ENCODE measurements at regions not wholly inside any gene's neighbourhood (a gene's known extent, or its start where the extent isn't known, plus 50 kb on each side); places are given as distances from the start of the nearest gene placed in this dataset.

- ATAC-seq (no peak), DNase-seq (no peak)
- intact Hi-C loops (cut with micrococcal nuclease): no loop called here
These were observed 438.5 kb upstream of the TRIB2 start for GRCh38 chr2:12278217-12278750.

GRCh38 chr2:12282780-12283695 is 433.7 kb upstream of the TRIB2 start:
- intact Hi-C loops (cut with micrococcal nuclease): no loop called here

DNA sequence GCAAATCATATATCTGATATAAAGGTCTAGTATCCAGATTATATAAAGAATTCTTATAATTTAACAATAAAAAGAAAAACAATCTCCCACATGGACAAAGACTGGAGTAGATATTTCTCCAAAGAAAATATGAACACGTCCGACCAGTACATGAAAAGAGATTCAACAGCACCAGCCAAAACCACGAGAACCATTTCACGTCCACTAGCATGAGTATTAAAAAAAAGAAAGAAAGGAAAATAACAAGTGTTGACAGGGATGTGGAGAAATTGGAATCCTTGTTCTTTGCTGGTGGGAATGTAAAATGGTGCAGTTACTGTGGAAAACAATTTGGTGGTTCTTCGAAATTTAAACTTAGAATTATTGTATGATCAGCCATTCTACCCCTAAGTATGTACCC is 432.7 kb upstream of the TRIB2 start:
- DNase-seq: no peak
- intact Hi-C loops (cut with micrococcal nuclease): no loop called here
- ATAC-seq: no peak

More at GRCh38 chr2:12282780-12283695, 433.7 kb upstream of the TRIB2 start:
- DNase-seq (no peak), ATAC-seq (no peak)

DNA sequence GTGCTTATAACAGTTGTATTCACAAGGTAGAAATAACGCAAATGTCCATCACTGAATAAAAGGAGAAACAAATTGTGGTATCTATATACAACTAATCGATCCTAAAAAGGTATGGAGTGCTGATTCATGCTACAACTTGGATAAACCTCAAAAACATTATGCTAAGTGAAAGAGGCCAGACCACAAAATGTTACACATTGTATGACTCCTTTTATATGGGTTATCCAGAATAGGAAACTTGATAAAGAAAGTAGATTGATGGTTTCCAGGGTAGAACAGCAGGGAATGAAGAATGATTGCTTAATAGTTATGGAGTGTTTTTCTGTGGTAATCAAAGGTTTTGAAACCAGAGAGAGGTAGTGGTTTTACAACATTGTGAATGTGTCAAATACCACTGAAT is 432.2 kb upstream of the TRIB2 start:
- intact Hi-C loops (cut with micrococcal nuclease): no loop called here
- ATAC-seq: no peak
- DNase-seq: no peak

- DNase-seq (no peak), ATAC-seq (no peak)
- intact Hi-C loops (cut with micrococcal nuclease): no loop called here
These were observed 430.4 kb upstream of the TRIB2 start for GRCh38 chr2:12286347-12286746.

GRCh38 chr2:12287220-12287751 is 429.4 kb upstream of the TRIB2 start:
- peak; percentile 38 for DNase-seq
- ATAC-seq: peak; percentile 85
- intact Hi-C loops (cut with micrococcal nuclease): no loop called here

DNA sequence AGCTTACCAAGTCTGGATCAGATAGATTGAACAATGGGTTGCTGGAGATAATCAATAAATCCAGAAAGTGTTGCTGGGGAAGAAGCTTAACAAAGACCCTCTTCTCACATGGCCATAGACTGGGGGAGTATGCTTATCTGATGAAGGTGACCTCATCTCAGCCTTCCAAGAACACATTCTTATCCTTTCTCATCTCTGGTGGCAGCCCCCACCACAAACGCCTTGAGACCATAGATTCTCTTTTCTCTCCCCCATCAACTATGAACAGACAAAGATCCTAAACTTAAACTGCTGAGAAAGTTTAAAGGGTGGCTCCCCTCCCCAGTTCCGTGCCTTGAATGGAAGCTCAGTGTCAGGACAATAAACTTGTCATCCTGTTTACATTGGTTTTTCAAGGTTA is 428.7 kb upstream of the TRIB2 start:
- DNase-seq (no peak), ATAC-seq (no peak)
- intact Hi-C loops (cut with micrococcal nuclease): no loop called here

GRCh38 chr2:12289120-12289802 is 427.5 kb upstream of the TRIB2 start:
- intact Hi-C loops (cut with micrococcal nuclease): no loop called here
- ATAC-seq: no peak

GRCh38 chr2:12291303-12291702 is 425.4 kb upstream of the TRIB2 start:
- no peak for ATAC-seq
- intact Hi-C loops (cut with micrococcal nuclease): no loop called here
- DNase-seq: no peak

More at GRCh38 chr2:12289120-12289802, 427.5 kb upstream of the TRIB2 start:
- DNase-seq: no peak

DNA sequence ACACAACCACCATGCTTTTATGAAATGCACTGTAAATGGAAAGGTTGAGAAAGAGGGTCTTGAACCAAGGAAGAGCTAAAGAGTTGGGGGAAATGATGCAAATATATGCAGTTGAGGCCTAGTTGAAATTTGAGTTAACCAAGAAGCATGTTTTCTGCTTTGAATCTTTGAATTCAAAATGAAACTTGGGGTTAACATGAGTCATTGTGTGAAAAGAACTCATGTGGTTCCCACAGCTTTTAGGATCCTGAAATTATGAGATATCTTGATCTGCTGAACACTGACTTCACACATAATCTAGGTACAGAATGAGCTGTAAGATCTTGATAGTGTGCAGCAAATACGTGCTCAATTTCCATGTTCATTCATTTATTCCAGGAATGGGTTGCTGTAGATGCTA is 422.9 kb upstream of the TRIB2 start:
- no peak for ATAC-seq
- no peak for DNase-seq
- intact Hi-C loops (cut with micrococcal nuclease): no loop called here

GRCh38 chr2:12295856-12296519 is 420.7 kb upstream of the TRIB2 start:
- no peak for DNase-seq
- intact Hi-C loops (cut with micrococcal nuclease): no loop called here
- no peak for ATAC-seq

DNA sequence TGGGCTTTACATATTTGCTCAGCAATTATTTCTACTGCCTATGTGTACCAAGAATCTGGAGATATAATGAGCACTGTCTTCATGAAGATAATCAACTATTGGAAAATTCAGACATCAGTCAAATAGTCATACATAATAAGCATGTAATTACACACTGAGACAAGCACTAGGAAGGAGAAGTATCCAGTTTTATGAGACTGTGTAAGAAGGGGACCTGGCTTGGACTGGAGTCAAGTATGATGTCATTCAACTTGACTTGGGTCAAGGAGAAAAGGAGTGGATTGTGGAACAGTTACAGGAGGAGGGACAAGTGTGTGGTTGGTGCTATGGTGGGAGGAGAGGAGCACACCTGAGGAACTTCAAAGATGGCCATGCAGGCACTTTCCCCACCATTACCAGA is 419.8 kb upstream of the TRIB2 start:
- ATAC-seq (no peak), DNase-seq (no peak)
- intact Hi-C loops (cut with micrococcal nuclease): no loop called here

DNA sequence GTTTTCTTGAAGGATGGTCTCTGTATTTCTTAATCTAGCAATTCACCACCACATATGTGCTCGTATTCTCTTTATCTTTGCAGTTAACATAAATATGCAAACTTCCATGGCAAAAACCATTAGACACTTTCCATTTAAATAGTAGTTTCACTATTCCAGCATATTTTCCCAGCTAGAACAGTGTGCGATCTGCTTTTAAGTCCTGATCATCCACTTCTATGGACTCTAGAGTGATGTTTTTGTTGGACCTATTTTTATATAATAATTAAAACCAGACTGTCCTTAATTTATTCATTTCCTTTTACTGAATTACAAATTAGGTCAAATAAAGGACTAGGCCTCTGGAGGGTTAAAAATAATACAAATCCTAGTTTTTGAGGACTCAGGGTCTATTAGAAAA is 418.4 kb upstream of the TRIB2 start:
- no peak for ATAC-seq
- intact Hi-C loops (cut with micrococcal nuclease): no loop called here
- DNase-seq: no peak

DNA sequence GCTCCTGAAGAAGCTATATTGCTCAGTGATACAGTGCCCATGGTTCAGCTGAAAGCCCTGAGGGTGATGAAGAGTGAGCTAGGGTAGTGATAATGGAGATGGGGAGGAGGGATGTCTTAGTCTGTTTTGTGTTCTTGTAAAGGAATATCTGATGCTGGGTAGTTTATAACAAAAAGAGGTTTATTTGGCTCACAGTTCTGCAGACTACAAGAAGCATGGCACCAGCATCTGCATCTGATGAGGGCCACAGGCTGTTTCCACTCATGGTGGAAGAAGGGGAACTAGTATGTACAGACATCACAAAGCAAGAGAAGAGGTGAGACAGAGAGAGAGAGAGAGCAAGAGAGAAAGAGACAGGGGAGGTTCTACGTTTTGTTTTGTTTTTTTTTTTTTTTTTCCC is 417.3 kb upstream of the TRIB2 start:
- ATAC-seq: no peak
- intact Hi-C loops (cut with micrococcal nuclease): no loop called here
- no peak for DNase-seq

- intact Hi-C loops (cut with micrococcal nuclease): no loop called here
- DNase-seq (no peak), ATAC-seq (no peak)
These were observed 416.6 kb upstream of the TRIB2 start for GRCh38 chr2:12300019-12300602.

- intact Hi-C loops (cut with micrococcal nuclease): no loop called here
- DNase-seq: no peak
- no peak for ATAC-seq
These were observed 415.8 kb upstream of the TRIB2 start for GRCh38 chr2:12300927-12301326.

DNA sequence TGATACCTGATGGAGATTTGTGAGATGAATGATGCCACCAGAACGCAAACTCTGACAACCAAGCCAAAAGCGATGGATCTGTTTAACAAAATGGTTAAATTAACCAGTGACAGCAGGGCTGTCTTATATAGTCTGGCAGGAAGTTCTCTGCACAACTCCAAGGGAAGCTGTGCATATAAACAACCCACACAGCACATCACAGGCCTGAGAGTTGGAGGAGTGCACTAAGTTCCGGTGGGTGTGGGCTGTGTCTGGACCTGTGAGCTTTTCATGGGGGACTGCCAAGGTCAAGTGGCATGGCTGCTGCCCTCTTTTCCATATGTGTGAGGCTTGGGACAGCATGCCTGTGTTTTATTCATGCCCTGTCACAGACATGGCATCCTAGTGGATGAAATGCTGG is 414.6 kb upstream of the TRIB2 start:
- intact Hi-C loops (cut with micrococcal nuclease): no loop called here
- DNase-seq (no peak), ATAC-seq (no peak)

- intact Hi-C loops (cut with micrococcal nuclease): no loop called here
- no peak for DNase-seq
- ATAC-seq: no peak
These were observed 414.0 kb upstream of the TRIB2 start for GRCh38 chr2:12302691-12303090.

Data from left ventricle myocardium superior (tissue), 1 donor.